Esophagus squamous epithelium (tissue), 5 donors: ENCODE measurements at regions not wholly inside any gene's neighbourhood (a gene's known extent, or its start where the extent isn't known, plus 50 kb on each side); places are given as distances from the start of the nearest gene placed in this dataset.

Experiments used
- DNase-seq: peaks from one replicate; lab custom pipeline; 2025; lab: John Stamatoyannopoulos, UW
- H3K27ac ChIP-seq, 4 donors: fragments of 200-600 bp; sonication (generic); one replicate each; pipeline ENCODE4 v1.5.1; 2016 to 2019; ENCODE audit warnings: mild to moderate bottlenecking in 1 of 4
- H3K27me3 ChIP-seq, 4 donors: fragments of 200-600 bp; sonication (generic); 1 replicate in 3 of 4; 2 replicates in 1 of 4; pipeline versions ENCODE4 v1.5.1 to v1.6.0; 2017 to 2021; ENCODE audit warnings: antibody characterized with exemption in 1 of 4
- H3K36me3 ChIP-seq, 3 donors: fragments of 200-600 bp; sonication (generic); one replicate each; pipeline ENCODE4 v1.5.1; 2016 to 2019
- H3K4me1 ChIP-seq, 3 donors: fragments of 200-600 bp; sonication (generic); one replicate each; pipeline ENCODE4 v1.5.1; 2017 to 2019
- H3K4me3 ChIP-seq, 4 donors: fragments of 200-600 bp; sonication (generic); 1 replicate in 3 of 4; 2 replicates in 1 of 4; pipeline ENCODE4 v1.5.1; 2016 to 2019; ENCODE audit warnings: mild to moderate bottlenecking in 2 of 4, moderate library complexity in 1 of 4
- H3K9me3 ChIP-seq, 3 donors: fragments of 200-600 bp; sonication (generic); one replicate each; pipeline ENCODE4 v1.5.1; 2016 to 2019
- POLR2A ChIP-seq, 4 donors: fragments of 450-650 bp; IDR thresholded peaks; one replicate each; pipeline ENCODE4 v1.6.1; 2017; ENCODE audit warnings: antibody characterized with exemption in 4 of 4, mild to moderate bottlenecking in 4 of 4, moderate library complexity in 3 of 4
- WGBS, 2 donors: methylation state at CpG; one replicate each; pipeline ENCODE4 v1.1.5; 2018; 5-methylcytosine and 5-hydroxymethylcytosine counted together
- intact Hi-C: fragments of 100-400 bp; cut with DNase I; formaldehyde crosslinking; loops from one replicate; pipeline ENCODE4 v1.15.0; 2022
- TF ChIP-seq, protein P1 (sequence below), 6 experiments: fragments of 450-650 bp in 4 of 6; fragments of 200-600 bp in 2 of 6; sonication (generic) in 2 of 6; IDR thresholded peaks; one replicate each; pipeline ENCODE4 v1.5.1; 2016 to 2019; ENCODE audit warnings: antibody characterized with exemption in 6 of 6, mild to moderate bottlenecking in 4 of 6, moderate library complexity in 4 of 6
- donor health status: DM: yes; HTN: yes; CAD: no.

DNA sequence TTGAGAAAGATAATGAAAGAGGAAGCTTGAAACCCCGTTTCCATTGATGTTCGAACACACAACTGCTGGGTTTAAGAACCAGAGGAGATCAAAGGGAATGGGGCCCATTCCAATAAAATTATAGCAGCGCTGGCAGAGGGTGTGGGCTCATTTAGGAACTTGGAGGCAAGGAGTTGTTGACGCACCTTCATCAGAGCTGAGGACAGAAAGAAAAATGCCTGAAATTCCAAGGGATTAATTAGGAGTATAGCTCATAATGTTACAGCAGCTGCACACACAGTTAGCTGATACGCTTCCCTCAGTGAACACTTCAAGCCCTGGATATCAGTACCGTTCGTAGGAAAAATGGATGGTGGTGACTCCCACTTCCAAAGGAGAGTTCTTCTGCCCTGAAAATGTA lies 127.2 kb downstream of the AXIN2 start:
- TF ChIP-seq POLR2A (IDR thresholded peaks at IDR 0.05): no peak
- TF ChIP-seq, protein P1, sequence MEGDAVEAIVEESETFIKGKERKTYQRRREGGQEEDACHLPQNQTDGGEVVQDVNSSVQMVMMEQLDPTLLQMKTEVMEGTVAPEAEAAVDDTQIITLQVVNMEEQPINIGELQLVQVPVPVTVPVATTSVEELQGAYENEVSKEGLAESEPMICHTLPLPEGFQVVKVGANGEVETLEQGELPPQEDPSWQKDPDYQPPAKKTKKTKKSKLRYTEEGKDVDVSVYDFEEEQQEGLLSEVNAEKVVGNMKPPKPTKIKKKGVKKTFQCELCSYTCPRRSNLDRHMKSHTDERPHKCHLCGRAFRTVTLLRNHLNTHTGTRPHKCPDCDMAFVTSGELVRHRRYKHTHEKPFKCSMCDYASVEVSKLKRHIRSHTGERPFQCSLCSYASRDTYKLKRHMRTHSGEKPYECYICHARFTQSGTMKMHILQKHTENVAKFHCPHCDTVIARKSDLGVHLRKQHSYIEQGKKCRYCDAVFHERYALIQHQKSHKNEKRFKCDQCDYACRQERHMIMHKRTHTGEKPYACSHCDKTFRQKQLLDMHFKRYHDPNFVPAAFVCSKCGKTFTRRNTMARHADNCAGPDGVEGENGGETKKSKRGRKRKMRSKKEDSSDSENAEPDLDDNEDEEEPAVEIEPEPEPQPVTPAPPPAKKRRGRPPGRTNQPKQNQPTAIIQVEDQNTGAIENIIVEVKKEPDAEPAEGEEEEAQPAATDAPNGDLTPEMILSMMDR (IDR thresholded peaks at IDR 0.05): no peak
- Histone ChIP-seq H3K27ac (no peak overlapping the region), H3K4me1 (no peaks in the 10 kb centered on the region), H3K36me3 (no peaks in the 10 kb centered on the region), H3K27me3 (peaks cover 0 to 27% (median 0%) of the 10 kb centered on the region in 4 donors), H3K4me3 (no peak overlapping the region), H3K9me3 (peaks cover 0 to 8% (median 0%) of the 10 kb centered on the region in 3 donors)
- DNase-seq: no peak
- 32 to 48% methylated on average over 7 of the region's 7 CpGs for WGBS, 2 donors
- intact Hi-C loops: no loop called here

DNA sequence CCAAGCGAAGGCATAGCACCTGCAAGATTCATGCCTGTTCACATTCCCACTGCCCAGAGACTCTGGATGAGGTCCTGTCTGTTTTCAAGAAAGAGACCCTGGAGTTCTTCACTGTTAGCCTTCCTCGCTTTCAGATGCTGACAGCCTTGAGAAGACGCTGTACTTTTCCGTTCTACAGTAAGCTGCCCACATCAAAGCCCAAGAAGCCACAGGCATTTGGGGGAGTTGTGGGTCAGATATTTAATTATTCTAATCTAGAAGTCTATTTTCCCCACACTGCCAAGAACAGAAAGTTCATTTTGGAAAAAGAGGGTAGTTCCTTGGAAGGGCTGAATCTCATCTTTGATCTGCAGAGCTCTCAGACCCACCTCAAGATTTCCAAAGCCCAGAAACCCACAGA lies 127.9 kb downstream of the AXIN2 start:
- intact Hi-C loops: no loop called here
- no peak overlapping the region for H3K4me3 ChIP-seq
- no peak for TF ChIP-seq POLR2A (IDR thresholded peaks at IDR 0.05)
- TF ChIP-seq, protein P1 (IDR thresholded peaks at IDR 0.05): no peak
- no peaks in the 10 kb centered on the region for H3K36me3 ChIP-seq
- H3K27me3 ChIP-seq: peaks cover 0 to 23% (median 0%) of the 10 kb centered on the region in 4 donors
- DNase-seq: no peak
- H3K9me3 ChIP-seq: peaks cover 0 to 8% (median 0%) of the 10 kb centered on the region in 3 donors
- H3K27ac ChIP-seq: no peak overlapping the region
- WGBS, 2 donors: 61 to 86% methylated on average over 4 of the region's 4 CpGs
- H3K4me1 ChIP-seq: no peaks in the 10 kb centered on the region

DNA sequence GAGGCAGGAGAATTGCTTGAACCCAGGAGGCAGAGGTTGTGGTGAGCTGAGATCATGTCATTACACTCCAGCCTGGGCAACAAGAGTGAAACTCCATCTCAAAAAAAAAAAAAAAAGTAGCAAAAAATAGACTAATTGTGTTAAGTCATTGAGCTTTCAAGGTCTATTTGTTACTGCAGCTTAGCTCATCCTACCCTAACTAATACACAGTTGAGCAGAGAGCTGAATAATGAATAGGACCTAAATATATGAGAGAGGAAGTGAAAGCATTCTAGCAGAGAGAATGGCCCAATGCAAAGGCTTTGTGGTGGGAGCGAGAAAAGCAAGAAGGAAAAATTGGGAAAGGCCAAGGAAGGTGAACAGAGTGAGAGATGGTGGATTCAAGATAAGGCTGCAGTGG lies 128.3 kb downstream of the AXIN2 start:
- Histone ChIP-seq H3K9me3 (peaks cover 0 to 8% (median 0%) of the 10 kb centered on the region in 3 donors), H3K4me3 (no peak overlapping the region), H3K36me3 (no peaks in the 10 kb centered on the region), H3K27ac (no peak overlapping the region), H3K4me1 (no peaks in the 10 kb centered on the region), H3K27me3 (peaks cover 0 to 19% (median 0%) of the 10 kb centered on the region in 4 donors)
- intact Hi-C loops: no loop called here
- 90 to 92% methylated on average over 1 of the region's 1 CpG for WGBS, 2 donors
- no peak for DNase-seq
- TF ChIP-seq, protein P1 (IDR thresholded peaks at IDR 0.05): no peak
- TF ChIP-seq POLR2A (IDR thresholded peaks at IDR 0.05): no peak

DNA sequence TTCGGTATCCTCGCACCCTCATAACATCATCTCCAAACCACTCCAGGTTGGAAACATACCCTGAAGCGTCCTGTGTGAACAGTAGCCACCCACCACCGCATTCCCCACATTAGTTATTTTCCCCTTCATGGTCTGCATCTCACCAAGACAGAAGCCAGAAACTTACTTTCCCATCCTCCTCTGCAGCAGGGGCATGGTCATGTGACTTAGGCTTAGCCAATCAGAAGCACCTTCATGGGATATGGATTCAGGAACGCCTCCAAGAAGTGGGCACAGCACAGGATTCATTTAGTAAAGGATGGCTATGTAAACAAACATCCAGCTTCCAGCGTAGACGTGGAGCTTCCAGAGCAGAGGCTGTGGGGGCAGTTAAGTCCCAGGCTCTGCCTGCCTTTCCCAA lies 130.3 kb downstream of the AXIN2 start:
- H3K27ac ChIP-seq: no peak overlapping the region
- no peaks in the 10 kb centered on the region for H3K36me3 ChIP-seq
- no peaks in the 10 kb centered on the region for H3K4me1 ChIP-seq
- no peak for DNase-seq
- H3K4me3 ChIP-seq: no peak overlapping the region
- WGBS, 2 donors: 73 to 75% methylated on average over 6 to 7 of the region's 7 CpGs
- no peak for TF ChIP-seq POLR2A (IDR thresholded peaks at IDR 0.05)
- TF ChIP-seq, protein P1 (IDR thresholded peaks at IDR 0.05): no peak
- H3K27me3 ChIP-seq: peaks cover 0 to 5% (median 0%) of the 10 kb centered on the region in 4 donors
- H3K9me3 ChIP-seq: peaks cover 0 to 8% (median 0%) of the 10 kb centered on the region in 3 donors
- intact Hi-C loops: no loop called here

DNA sequence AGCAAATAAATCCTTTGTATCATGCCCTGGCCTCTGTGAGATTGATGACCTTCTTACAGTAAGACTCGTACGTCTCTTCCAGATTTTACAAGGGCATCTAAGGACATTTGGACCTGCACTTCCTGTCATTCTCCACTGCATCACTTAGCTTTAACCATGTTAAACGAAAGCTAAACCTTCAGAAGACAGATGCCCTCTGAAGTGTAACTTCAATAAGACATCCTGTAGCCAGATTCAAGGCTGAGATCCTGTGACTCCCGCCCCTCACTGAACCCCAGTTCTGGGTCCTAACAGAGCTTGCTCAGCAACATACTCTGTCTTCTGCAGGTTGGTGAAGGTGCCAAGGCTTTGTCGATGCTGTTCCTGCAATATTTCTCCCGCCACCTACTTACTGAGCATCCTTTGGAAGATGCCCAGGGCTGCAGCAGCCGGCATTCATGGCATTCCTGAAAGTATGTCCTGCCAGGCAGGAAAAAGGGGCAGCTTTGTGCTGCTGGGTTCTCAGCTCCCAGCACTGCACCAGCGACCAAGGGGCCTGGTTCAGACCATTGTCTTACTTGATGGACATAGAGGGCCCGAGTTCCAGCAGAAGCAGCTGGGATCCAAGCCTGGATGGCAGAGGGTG lies 131.1 kb downstream of the AXIN2 start:
- no peaks in the 10 kb centered on the region for H3K36me3 ChIP-seq
- WGBS, 2 donors: 53% methylated on average over 5 of the region's 9 CpGs
- intact Hi-C loops: no loop called here
- no peak for TF ChIP-seq POLR2A (IDR thresholded peaks at IDR 0.05)
- TF ChIP-seq, protein P1 (IDR thresholded peaks at IDR 0.05): no peak
- H3K27ac ChIP-seq: no peak overlapping the region
- no peaks in the 10 kb centered on the region for H3K27me3 ChIP-seq
- peaks cover 0 to 8% (median 0%) of the 10 kb centered on the region in 3 donors for H3K9me3 ChIP-seq
- no peak for DNase-seq
- no peak overlapping the region for H3K4me3 ChIP-seq
- no peaks in the 10 kb centered on the region for H3K4me1 ChIP-seq
